ENCODE measurements at regions not wholly inside any gene's neighbourhood (a gene's known extent, or its start where the extent isn't known, plus 50 kb on each side); places are given as distances from the start of the nearest gene placed in this dataset.

DNA sequence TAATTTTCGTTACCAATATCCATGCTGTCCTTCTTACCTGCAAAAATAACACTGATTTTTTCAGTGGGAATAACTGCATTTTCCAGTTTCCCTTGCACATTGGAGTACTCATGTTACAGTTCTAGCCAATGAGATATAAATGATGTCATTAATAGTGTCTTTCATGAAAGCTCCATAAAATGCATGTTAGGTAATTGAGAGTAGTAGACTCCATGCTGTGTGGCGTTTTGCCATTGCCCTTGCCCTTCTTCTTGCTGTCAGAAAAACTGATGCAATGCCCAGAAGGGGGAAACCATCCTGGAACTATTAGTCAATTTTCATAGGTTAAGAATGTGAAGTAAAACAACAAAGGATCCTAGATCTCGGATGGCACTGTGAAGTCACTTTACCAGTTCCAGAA lies 1765.3 kb downstream of the EFNA5 start:
- CTCF ChIA-PET = no interaction called here
- H3K4me3 Mint-ChIP-seq (ENCODE audit: low read depth, unreplicated experiment) = no peak overlapping the region
- no peak overlapping the region for H3K27ac Mint-ChIP-seq (ENCODE audit: unreplicated experiment)

DNA sequence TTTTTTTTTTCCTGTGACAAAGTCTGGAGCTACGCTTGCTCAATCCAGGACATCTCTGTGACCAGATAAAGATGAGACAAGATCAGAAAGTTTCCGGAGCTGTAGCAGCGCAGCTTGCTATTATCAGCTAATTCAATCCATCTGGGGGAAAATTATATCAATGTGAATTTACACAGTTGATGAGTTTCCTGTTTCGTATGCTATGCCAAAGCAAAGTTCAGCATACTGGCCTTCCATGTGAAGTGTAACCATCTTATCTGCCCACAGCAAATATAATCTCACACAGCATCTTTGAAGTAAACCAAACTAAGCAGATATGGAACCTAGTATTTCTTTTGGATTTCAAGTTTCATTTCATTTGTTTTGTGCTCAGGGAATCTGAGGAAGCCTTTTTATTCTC lies 1767.7 kb downstream of the EFNA5 start:
- CTCF ChIA-PET = no interaction called here
- TF ChIP-seq, protein P1, sequence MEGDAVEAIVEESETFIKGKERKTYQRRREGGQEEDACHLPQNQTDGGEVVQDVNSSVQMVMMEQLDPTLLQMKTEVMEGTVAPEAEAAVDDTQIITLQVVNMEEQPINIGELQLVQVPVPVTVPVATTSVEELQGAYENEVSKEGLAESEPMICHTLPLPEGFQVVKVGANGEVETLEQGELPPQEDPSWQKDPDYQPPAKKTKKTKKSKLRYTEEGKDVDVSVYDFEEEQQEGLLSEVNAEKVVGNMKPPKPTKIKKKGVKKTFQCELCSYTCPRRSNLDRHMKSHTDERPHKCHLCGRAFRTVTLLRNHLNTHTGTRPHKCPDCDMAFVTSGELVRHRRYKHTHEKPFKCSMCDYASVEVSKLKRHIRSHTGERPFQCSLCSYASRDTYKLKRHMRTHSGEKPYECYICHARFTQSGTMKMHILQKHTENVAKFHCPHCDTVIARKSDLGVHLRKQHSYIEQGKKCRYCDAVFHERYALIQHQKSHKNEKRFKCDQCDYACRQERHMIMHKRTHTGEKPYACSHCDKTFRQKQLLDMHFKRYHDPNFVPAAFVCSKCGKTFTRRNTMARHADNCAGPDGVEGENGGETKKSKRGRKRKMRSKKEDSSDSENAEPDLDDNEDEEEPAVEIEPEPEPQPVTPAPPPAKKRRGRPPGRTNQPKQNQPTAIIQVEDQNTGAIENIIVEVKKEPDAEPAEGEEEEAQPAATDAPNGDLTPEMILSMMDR (IDR thresholded peaks at IDR 0.05; ENCODE audit: unreplicated experiment) = no peak
- no peak for DNase-seq
- Mint-ChIP-seq H3K9me3 (ENCODE audit: low read depth, unreplicated experiment) (no peaks in the 10 kb centered on the region), H3K4me1 (ENCODE audit: low read depth, unreplicated experiment) (no peaks in the 10 kb centered on the region), H3K27me3 (ENCODE audit: unreplicated experiment) (no peaks in the 10 kb centered on the region), H3K4me3 (ENCODE audit: low read depth, unreplicated experiment) (no peak overlapping the region), H3K27ac (ENCODE audit: unreplicated experiment) (no peak overlapping the region), H3K36me3 (ENCODE audit: insufficient read depth, unreplicated experiment) (no peaks in the 10 kb centered on the region)
- BruUV-seq (replicated peaks) = no TSS peak
- intact Hi-C loops (cut with micrococcal nuclease; ENCODE audit: unreplicated experiment) = no loop called here

More for the DNA sequence above, 1765.3 kb downstream of the EFNA5 start:
- Mint-ChIP-seq H3K27me3 (ENCODE audit: unreplicated experiment) (no peaks in the 10 kb centered on the region), H3K4me1 (ENCODE audit: low read depth, unreplicated experiment) (no peaks in the 10 kb centered on the region), H3K36me3 (ENCODE audit: insufficient read depth, unreplicated experiment) (no peaks in the 10 kb centered on the region), H3K9me3 (ENCODE audit: low read depth, unreplicated experiment) (no peaks in the 10 kb centered on the region)
- BruUV-seq (replicated peaks) = no TSS peak
- intact Hi-C loops (cut with micrococcal nuclease; ENCODE audit: unreplicated experiment) = loop anchor here (1.0 kb wide), 1 partner anchor 16 kb away; no protein-coding TSS in a partner anchor
- TF ChIP-seq, protein P1 (IDR thresholded peaks at IDR 0.05; ENCODE audit: unreplicated experiment) = no peak
- no peak for DNase-seq

DNA sequence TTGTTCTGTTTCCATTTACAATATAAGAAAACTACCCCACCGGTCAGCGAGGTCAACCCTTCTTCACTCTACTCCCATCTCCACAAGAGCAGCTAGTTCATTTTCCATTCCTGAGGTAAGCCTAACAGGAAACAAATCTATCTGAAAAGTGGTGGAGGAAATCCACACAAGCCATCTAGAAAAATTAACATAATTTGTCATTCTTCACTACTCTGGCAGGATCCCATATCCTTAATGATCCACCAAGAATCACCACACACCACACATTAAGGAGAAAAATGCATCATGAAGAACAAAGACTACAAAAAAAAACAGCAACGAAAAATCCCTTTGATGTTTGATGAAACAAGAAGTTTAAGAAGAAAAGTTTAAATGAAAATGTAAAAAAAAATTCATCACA lies 1771.0 kb downstream of the EFNA5 start:
- Mint-ChIP-seq H3K27me3 (ENCODE audit: unreplicated experiment) (no peaks in the 10 kb centered on the region), H3K4me3 (ENCODE audit: low read depth, unreplicated experiment) (no peak overlapping the region), H3K9me3 (ENCODE audit: low read depth, unreplicated experiment) (no peaks in the 10 kb centered on the region), H3K27ac (ENCODE audit: unreplicated experiment) (no peak overlapping the region), H3K4me1 (ENCODE audit: low read depth, unreplicated experiment) (no peaks in the 10 kb centered on the region), H3K36me3 (ENCODE audit: insufficient read depth, unreplicated experiment) (no peaks in the 10 kb centered on the region)
- no TSS peak for BruUV-seq (replicated peaks)
- intact Hi-C loops (cut with micrococcal nuclease; ENCODE audit: unreplicated experiment) = no loop called here
- CTCF ChIA-PET = no interaction called here
- TF ChIP-seq, protein P1 (IDR thresholded peaks at IDR 0.05; ENCODE audit: unreplicated experiment) = no peak
- no peak for DNase-seq

DNA sequence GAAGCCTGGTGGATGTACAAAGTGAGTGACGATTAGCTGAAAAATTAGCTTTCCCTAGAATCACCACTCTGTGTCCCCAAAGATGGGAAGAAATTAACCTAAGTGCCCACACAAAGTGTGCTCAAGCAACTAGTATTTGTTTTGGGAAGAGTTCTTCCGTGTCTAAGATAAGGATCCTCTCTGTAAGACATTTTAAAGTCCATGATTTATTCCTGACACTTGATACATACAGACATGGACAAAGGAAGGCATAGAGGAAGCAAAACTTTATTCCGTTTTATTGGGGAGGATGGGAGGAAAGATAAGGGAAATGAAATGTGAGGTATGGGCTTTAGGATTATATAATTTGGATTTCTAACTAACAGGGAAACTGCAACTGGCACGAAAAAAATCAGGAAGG lies 1772.6 kb downstream of the EFNA5 start:
- TF ChIP-seq, protein P1 (IDR thresholded peaks at IDR 0.05; ENCODE audit: unreplicated experiment) = no peak
- no peak for DNase-seq
- Mint-ChIP-seq H3K27me3 (ENCODE audit: unreplicated experiment) (no peaks in the 10 kb centered on the region), H3K9me3 (ENCODE audit: low read depth, unreplicated experiment) (no peaks in the 10 kb centered on the region), H3K27ac (ENCODE audit: unreplicated experiment) (no peak overlapping the region), H3K36me3 (ENCODE audit: insufficient read depth, unreplicated experiment) (no peaks in the 10 kb centered on the region), H3K4me1 (ENCODE audit: low read depth, unreplicated experiment) (no peaks in the 10 kb centered on the region), H3K4me3 (ENCODE audit: low read depth, unreplicated experiment) (no peak overlapping the region)
- intact Hi-C loops (cut with micrococcal nuclease; ENCODE audit: unreplicated experiment) = no loop called here
- no TSS peak for BruUV-seq (replicated peaks)
- CTCF ChIA-PET = no interaction called here

All from Calu3 (cell line).